NCI-H1105 treated with DMSO at 0.1 percent for 48 hours (cell line): ENCODE measurements at regions not wholly inside any gene's neighbourhood (a gene's known extent, or its start where the extent isn't known, plus 50 kb on each side); places are given as distances from the start of the nearest gene placed in this dataset.
A peak's percentile ranks its signal among the peaks of the same experiment; 100 is the strongest.
"Not testable (repeated sequence)": the region's sequence is repeated elsewhere in the genome, so short reads cannot be mapped to it uniquely, and the experiment has no call there.

Source experiments
- DNase-seq: peaks from one replicate; lab custom pipeline; 2025; lab: John Stamatoyannopoulos, UW

DNA sequence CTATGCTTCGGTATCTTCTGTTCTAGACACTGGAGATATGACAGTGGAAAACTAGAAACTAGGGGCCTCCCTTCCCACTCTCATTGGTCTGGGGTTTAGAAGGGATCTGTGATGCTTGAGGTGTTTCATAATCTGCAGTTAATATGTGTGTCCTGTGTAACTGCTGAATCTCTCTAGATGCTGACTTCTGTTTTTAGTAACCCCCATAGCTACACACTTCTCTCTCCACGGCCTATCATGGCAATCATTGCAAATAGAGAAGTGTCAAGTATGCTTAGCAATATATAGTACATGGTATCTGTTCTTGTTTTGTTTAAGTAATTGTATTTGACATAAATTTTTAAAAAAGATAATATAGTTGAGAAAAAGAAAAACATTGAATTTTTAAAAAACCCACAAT lies 394.6 kb upstream of the MMS22L start:
- no peak for DNase-seq

DNA sequence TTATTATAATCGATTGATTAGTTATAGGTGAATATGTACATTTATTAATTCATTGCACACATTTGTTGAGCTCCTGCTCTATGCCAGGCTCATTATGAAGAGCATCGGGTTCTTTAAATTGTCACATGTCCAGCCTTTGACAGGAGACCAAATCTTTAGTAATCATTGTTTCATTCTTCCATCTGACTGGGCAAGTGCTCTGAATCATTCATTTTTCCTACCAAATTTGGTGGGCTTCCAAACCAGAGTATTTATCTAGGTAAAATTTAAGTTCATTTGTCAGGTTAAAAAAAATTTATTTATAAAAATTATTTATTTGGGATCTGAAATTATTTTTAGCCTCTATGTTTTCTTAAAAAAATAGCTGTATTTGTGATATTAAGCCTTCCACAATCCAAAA lies 404.9 kb upstream of the MMS22L start:
- DNase-seq, result no peak

DNA sequence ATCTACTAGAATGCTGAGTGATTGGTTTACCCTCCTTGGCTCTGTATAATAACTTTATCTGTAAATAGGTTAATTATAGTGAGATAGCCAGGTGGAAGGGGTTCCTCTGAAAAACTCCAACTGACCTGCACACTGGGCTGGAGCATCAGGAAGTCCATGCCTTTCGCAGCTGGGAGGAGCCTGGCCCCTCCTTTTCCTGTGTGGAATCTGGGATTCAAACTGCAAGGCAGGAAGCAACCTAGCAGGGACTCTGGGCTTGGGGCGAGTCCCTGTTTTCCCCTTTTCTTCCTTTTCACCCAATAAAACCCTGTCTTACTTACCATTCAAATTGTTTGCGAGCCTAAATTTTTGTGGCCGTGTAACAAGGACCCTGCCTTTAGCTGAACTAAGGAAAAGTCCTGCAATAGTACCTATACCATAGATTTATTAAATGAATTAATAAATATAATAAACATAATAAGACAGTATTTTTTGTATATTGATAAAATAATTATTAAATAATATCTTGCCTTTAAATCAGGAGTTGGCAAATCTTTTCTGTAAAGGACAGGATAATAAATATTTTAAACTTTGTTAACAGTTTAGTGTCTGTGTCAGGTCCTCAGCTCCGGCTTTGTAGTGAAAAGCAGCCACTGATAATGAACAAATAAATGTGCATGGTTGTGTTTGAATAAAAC lies 406.2 kb upstream of the MMS22L start:
- no peak for DNase-seq

DNA sequence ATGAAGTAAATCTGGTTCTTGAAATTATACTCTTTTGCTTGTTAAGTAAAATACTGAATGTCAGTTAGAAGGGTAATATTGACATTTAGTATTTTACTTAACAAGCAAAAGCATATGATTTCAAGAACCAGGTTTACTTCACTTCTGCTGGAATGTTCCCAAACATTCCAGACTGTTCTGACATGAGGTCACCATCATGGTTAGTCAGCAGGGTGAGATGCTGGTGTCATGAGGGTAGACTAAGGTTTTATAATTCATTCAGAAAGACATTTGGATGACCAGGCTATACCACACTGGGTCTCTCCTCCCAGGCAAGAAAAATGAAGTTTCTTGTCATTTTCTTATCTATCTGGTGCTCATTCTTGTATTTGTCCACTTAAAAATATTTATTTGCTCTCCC lies 414.4 kb upstream of the MMS22L start:
- no peak for DNase-seq

DNA sequence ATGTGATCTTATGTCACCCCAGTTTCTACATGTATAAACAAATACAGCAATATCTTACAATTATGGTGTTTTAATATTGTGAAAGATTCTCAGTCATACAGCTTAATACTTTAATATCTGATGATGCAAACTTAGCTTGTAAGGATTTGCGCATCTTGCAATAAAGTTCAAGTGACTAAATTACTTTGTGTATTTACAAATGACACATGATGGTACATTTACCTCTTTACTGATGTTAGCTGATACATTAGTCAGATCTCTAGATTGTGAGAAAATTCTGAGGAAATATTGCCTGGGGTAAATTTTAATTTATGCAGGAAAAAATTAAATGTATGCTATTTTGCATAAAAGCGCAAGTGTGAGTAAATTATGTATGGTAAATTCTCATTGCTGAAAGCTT lies 418.8 kb upstream of the MMS22L start:
- no peak for DNase-seq

DNA sequence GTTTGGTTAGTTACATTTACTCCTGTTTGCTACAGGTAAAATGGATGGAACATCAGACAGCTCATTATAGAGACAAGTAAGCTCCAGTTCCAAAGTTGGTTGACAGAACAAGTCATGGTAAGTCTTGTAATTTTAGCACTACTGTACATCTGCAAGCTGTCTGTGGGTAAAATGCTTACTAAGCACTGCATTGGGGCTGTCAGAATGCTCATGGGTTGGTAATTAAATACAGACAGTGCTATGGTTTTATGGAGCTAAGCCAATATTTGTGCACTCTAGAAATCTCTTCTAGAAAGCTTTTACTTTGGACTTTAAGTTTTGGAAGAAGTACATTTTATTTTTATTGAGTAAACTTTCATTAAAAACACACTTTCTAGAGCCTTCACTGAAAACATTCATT lies 419.2 kb upstream of the MMS22L start:
- DNase-seq, result no peak

DNA sequence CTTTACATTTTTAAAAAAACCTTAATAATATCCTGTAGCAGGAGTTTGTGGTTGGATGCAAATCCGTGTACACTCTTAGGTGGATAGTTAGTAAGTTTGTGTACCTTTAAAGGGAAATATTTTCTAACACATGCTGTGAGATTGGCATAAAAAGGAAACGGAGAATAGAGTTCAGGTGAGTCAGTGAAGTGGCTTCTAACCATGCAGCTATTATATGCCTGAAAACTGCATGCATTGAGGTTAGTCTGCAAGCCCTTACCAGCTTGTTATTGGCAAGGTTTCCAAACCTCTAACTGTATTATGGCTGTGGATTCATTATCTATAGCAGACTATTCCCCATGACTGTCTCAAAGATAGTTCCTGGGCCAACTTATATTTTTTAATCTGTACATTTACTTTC lies 420.6 kb upstream of the MMS22L start:
- no peak for DNase-seq

DNA sequence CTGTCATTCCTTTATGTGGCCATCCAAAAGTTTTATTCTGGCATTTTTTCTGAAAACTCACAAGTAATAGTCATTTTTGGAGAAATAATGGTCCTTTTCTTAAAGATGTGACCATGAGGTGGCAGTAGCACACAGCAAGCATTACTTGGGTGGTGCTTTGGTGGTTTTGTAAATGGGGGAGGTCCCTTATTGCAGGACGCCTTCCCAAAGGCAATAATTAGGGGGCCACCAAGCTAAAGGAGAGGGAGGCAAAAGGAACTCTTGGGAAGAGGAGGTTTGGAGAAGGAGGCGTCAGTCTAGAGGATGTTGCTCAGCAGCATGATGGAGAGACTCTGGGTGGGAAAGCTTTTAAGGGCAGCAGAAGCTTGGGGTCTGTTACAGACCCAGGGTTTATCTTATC lies 422.6 kb upstream of the MMS22L start:
- peak; percentile 25 for DNase-seq

DNA sequence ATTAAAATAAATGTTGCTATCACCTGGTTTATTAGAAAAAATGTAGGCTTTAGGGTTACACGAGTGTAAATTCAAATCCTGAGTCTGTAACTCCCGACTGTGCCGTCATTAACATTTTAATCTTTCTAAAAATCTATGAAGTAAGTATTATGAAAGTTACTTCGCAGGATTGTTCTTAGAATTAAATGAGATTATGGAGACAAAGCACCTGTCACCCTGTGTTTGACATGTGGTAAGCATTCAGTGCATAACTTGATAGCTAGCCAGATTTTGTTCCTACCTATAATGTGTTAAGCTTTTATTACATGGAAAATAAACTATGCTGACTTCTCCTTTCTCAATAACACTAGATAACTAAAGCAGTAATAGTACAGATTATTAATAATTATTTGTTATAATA lies 429.7 kb upstream of the MMS22L start:
- DNase-seq, result no peak

DNA sequence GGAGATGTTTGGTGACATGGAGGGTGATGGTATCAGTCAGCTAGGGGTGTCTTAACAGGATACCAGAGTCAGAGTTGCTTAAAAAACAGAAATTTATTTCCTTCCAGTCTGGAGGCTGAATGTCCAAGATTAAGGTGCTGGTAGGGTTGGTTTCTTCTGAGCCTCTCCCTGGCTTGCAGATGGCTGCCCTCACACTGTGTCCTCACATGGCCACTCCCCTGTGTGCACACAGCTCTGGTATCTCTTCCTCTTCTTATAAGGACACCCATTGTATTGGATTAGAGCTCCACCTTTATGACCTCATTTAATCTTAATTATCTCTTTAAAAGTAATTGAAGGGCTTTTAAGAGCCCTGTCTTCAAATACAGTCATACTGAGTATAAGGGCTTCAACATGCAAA lies 431.8 kb upstream of the MMS22L start:
- no peak for DNase-seq

DNA sequence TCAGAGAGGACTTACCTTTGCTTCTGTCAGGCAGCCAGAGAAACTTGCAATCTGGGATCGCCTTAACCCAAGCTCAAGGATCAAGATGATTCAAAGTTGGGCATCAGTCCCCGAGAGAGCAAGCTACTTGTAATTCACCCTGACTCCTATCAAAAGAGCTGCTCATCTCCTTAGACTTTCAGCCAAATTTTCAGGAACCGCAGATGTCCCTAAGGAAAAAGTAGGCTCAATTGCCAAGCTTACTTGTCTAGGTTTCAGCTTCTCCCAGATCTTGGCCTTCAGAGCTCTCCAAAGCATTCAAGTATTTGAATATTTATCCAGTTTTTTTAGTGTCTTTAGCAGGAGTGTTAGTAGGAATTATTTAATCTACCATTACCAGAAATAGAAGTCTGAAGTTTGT lies 434.1 kb upstream of the MMS22L start:
- DNase-seq, result no peak

DNA sequence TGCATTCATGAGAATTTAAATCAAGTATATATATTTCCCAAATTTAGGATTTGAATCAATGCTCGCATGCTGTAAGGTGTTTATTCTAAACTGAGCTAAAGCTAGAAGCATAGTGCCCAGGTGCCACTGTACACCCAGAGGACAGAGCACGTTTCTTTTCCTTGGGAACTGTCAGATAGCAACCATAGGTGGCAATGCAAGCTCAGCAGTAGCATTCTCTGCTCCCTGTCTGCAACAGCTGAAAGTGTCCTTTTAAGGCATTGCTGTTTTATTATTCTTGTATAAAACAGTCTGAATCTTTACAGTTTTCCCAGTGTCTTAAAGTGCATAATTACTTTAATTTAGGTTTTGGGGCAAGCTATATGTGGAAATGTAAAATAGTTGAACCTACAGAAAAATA lies 443.4 kb upstream of the MMS22L start:
- DNase-seq, result no peak

DNA sequence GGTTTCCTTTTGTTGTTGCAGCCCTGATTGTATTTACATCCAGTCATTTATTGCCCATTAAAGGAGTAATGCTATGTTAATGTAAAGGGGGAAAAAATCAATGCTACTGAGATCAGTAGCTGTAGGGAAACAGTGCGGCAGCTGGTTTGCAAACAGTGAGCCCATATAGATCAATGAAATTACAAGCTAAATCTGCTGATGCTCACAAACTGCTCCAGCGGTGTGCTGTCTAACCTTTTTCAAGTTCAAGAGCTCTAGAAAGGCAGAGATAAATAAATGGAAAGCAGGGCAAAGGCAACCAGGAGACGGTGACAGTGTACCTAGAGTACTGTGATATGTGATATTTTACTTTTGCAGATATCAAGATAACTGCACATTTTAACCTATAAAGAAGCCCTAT lies 449.0 kb upstream of the MMS22L start:
- DNase-seq, result no peak

DNA sequence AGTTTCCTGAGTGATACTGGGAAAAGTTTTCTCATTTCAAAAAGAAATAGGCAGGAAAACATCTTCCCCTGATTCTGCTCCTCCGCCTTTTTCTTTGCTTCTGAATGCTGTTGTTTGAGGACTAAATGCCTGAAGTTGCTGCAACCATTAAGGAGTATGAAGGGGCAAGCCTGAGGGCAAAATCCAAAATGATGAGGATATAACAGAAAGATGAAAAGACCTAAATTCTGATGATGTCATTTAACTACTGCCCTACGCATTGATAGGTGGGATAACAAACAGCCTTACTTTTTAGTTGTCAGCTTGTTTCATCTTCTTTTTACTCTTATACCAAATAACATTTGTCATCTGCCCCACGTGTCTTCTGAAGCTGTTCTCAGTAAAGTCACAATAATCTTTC lies 474.6 kb upstream of the MMS22L start:
- DNase-seq, result no peak

DNA sequence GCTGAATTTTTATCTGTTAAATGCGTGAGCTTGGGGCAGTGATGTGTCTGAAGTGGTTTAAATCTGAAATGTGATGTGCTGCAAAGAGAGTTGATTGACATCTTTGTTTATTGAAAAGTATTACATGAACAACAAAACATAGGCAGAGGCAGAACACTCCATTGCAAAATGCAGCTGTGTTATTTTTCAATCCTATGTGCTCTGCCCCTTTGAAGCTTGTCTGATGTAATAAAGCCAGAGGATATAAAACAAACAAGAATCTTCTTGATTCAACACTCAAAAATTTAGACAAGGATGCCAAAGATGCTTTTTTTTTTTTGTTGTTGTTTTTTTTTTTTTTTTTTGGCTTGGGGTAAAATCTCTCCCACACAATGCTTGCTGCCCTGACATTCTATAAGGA lies 482.4 kb upstream of the MMS22L start:
- no peak for DNase-seq

DNA sequence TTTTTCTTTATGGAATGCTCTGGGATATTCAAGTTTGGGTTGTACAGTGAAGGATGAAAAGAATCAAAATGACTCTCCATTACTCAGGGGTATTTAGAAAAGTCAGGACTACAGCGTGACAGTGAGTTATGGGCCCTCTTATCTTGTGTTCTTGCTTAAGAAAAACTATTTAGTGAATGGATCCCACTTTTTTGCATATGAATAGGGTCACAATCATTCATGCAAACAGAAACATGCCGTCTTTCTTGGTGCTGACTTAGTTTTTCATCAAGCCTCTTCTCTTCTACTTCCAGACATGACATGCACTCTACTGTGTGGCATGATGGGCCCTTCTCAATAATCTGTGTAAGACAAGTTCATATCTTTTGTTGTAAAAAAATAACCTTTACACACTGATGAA lies 488.4 kb upstream of the MMS22L start:
- DNase-seq, result no peak

DNA sequence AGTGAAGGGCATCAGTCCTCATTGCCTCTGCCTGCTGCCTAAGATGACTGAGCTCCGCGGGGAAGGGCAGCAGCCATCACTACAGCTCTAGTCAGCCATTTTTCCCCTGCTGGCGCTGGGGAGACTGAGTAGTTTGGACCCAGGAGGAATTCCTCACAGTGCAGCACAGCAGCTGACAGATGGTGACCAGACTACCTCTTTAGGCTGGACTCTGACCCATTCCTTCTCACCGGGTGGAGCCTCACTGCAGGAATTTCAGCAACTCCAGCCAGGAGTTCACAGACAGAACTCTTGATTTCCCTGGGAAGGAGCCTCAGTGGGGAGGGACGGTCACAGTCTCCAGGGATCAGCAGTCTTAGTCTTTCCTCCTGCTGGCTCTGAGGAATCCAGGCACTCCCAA lies 492.0 kb upstream of the MMS22L start:
- DNase-seq, result no peak

DNA sequence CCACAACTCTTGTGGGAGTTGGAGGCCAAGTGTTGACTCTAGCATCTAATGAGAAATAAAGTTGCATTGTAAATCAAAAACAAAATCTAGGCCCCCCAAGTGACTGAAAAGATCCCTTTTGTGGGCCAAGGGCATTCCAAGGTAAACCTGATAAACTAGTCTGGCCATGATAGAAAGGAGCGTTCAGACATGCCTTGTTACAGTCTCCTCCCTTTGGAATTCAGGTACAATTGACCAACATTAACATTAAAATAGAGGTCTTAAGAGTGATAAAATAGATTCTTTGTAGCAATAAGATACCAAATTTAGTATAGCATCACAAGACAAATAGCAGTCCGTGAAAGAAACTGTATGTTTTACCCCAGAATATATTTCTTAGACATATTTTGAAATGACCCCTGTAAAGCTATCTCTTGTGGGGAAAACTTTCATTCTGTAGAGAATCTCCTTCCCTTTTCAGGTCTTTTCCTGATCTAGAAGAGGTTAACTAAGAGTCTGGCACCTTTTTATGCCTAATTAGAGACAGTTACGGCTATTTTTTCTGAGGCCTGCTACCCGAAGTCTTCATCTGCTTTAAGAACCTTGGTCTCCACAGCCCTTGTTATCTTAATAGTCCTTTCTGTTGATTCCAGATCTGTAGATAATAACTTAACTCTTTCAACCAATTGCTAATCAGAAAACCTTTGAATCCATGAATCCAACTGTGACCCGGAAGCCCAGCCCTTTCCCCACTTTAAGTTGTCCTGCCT lies 495.4 kb upstream of the MMS22L start:
- DNase-seq, result no peak

DNA sequence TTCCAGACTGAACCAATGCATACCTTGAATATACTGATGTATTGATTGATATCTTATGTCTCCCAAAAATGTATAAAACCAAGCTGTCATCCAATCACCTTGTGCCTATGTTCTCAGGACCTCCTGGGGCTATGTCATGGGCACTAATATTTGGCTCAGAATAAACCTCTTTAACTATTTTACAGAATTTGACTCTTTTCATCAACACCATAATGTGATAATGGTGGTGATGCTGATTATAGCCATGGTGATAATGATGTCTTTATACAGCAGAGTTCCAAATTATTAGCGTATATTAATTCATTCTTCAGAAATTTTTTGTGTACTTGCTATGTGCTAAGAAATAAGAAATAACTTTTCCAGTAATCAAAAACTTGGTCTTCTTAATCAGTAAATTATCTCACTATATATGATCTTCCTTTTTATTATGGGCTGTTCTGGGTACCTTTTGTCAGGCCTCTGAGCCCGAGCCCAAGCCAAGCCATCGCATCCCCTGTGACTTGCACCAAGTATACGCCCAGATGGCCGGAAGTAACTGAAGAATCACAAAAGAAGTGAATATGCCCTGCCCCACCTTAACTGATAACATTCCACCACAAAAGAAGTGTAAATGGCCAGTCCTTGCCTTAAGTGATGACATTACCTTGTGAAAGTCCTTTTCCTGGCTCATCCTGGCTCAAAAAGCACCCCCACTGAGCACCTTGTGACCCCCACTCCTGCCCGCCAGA lies 496.2 kb upstream of the MMS22L start:
- not testable (repeated sequence) for DNase-seq

DNA sequence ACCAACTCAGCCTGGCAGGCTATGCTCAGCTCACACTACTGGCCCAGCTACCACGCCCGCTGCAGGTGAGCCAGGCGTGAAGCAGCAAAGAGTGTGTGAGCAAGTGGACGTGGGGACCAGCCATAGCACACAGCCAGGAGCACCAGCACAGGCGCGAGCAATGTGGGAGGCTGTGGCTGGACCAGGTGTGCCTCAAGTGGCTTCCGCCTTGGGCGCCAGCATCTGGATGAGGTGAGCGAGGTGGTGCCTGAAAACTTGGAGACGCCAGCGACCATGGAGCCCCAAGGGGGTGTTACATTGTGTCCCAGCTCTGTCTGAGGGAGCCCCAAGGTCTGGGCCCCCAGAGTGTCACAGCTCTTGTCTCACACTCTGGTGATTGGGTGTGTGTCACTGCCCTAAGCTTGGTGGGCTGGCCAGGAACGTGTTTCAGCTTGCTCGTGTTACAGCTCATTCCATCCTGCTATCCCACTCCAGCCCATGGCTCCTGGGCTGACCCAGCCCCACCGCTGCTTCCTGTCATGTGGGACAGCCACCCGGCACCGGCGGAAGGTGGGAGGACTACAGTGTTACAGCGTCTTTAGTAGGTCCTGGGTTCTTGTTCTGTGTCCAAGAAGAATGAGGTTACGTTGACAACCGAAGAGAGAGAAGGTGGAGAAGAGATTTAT lies 508.0 kb upstream of the MMS22L start:
- DNase-seq, result no peak

DNA sequence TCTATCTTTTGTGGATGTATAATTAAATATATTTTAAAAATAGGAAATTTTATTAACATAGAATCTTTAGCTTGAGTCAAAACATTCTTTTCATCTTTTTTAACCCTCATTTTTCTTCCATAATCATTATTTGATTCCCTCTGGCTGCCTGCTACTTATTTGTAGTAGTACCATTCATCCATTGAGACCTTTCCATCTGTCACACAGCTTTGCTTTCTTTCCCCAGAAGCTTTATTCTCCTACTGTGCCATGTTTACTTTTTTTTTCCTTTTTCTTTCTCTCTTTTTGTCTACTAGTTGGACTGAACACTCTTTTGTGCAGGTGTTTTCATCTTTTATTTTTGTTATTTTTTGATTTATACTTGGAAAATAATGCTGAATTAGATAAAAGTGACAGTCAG lies 522.6 kb upstream of the MMS22L start:
- no peak for DNase-seq

DNA sequence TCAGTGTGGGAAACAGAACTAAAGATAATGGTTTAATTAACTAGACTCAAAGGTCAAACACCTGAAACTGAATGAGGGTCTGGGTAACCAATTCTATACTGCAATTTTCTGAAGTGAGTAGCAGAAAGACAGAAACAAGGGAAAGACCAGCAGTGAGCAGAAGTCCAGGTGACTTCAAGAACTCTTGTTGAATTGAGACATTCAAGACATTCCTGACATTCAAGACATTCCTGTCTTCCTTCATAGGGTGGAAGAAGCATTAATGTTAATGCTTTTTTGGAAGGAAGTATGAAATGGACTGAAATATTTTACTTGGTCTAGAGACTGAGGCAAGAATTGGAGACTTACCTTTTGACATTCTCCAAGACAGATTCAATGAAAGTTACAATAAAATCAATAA lies 529.9 kb upstream of the MMS22L start:
- no peak for DNase-seq
